ENCODE measurements at regions not wholly inside any gene's neighbourhood (a gene's known extent, or its start where the extent isn't known, plus 50 kb on each side); places are given as distances from the start of the nearest gene placed in this dataset.

- H3K36me3 ChIP-seq (ENCODE audit: low read depth) = no peaks in the 10 kb centered on the region
- H3K4me3 ChIP-seq = no peak overlapping the region
- H3K9me3 ChIP-seq = no peaks in the 10 kb centered on the region
- intact Hi-C loops (cut with DNase I, micrococcal nuclease) = no loop called here
- TF ChIP-seq CTCF (IDR thresholded peaks at IDR 0.05) = no peak
- ATAC-seq = no peak
- H3K4me1 ChIP-seq (ENCODE audit: low read depth) = no peaks in the 10 kb centered on the region
- DNase-seq = no peak
Measured at GRCh38 chr4:157908031-157908430, 264.8 kb downstream of the GASK1B start.

GRCh38 chr4:157907226-157907946 lies 265.4 kb downstream of the GASK1B start:
- H3K9me3 ChIP-seq = no peaks in the 10 kb centered on the region
- ATAC-seq = no peak
- no peak for DNase-seq
- H3K36me3 ChIP-seq (ENCODE audit: low read depth) = no peaks in the 10 kb centered on the region
- no peaks in the 10 kb centered on the region for H3K4me1 ChIP-seq (ENCODE audit: low read depth)
- no peak for TF ChIP-seq CTCF (IDR thresholded peaks at IDR 0.05)
- intact Hi-C loops (cut with DNase I, micrococcal nuclease) = no loop called here
- no peak overlapping the region for H3K4me3 ChIP-seq

- Histone ChIP-seq H3K9me3 (no peaks in the 10 kb centered on the region), H3K4me3 (no peak overlapping the region), H3K36me3 (ENCODE audit: low read depth) (no peaks in the 10 kb centered on the region), H3K4me1 (ENCODE audit: low read depth) (no peaks in the 10 kb centered on the region)
- ATAC-seq (no peak), DNase-seq (no peak)
- no peak for TF ChIP-seq CTCF (IDR thresholded peaks at IDR 0.05)
- intact Hi-C loops (cut with DNase I, micrococcal nuclease) = no loop called here
Measured at GRCh38 chr4:157898836-157899605, 273.8 kb downstream of the GASK1B start.

- Histone ChIP-seq H3K9me3 (no peaks in the 10 kb centered on the region), H3K4me3 (no peak overlapping the region), H3K36me3 (ENCODE audit: low read depth) (no peaks in the 10 kb centered on the region), H3K4me1 (ENCODE audit: low read depth) (no peaks in the 10 kb centered on the region)
- no peak for TF ChIP-seq CTCF (IDR thresholded peaks at IDR 0.05)
- intact Hi-C loops (cut with DNase I, micrococcal nuclease) = no loop called here
- no peak for DNase-seq
- no peak for ATAC-seq
Measured at GRCh38 chr4:157897855-157898370, 274.9 kb downstream of the GASK1B start.

GRCh38 chr4:157896726-157897125 lies 276.1 kb downstream of the GASK1B start:
- DNase-seq (no peak), ATAC-seq (no peak)
- Histone ChIP-seq H3K9me3 (no peaks in the 10 kb centered on the region), H3K4me1 (ENCODE audit: low read depth) (no peaks in the 10 kb centered on the region), H3K4me3 (no peak overlapping the region), H3K36me3 (ENCODE audit: low read depth) (no peaks in the 10 kb centered on the region)
- no peak for TF ChIP-seq CTCF (IDR thresholded peaks at IDR 0.05)
- intact Hi-C loops (cut with DNase I, micrococcal nuclease) = no loop called here

Data from mucosa of descending colon (tissue), 3 donors.